RWPE1 (cell line): ENCODE measurements at regions not wholly inside any gene's neighbourhood (a gene's known extent, or its start where the extent isn't known, plus 50 kb on each side); places are given as distances from the start of the nearest gene placed in this dataset.

Source experiments
- CTCF ChIA-PET: fragments of 350-600 bp; sonication (Branson Sonifier 250); formaldehyde crosslinking; extraction: SDS; loops from one replicate; lab custom pipeline; 2021; lab: Yijun Ruan, JAX
- POLR2A ChIA-PET: fragments of 400-600 bp; formaldehyde crosslinking; extraction: SDS; loops from one replicate; lab custom pipeline; 2020; ENCODE audit warnings: antibody characterized with exemption; ENCODE audit not compliant: low non-redundant PET; lab: Yijun Ruan, JAX
- DNase-seq: peaks from one replicate; pipeline ENCODE4 v3.0.0; 2012; ENCODE audit warnings: low spot score
- H3K27ac ChIP-seq: fragments of 450-650 bp; 2 replicates; pipeline ENCODE4 v1.5.1; 2017
- TF ChIP-seq, protein P1 (sequence below): fragments of 450-650 bp; conservative IDR thresholded peaks from 2 replicates; pipeline ENCODE4 v1.5.1; 2017; ENCODE audit warnings: low read depth, mild to moderate bottlenecking

DNA sequence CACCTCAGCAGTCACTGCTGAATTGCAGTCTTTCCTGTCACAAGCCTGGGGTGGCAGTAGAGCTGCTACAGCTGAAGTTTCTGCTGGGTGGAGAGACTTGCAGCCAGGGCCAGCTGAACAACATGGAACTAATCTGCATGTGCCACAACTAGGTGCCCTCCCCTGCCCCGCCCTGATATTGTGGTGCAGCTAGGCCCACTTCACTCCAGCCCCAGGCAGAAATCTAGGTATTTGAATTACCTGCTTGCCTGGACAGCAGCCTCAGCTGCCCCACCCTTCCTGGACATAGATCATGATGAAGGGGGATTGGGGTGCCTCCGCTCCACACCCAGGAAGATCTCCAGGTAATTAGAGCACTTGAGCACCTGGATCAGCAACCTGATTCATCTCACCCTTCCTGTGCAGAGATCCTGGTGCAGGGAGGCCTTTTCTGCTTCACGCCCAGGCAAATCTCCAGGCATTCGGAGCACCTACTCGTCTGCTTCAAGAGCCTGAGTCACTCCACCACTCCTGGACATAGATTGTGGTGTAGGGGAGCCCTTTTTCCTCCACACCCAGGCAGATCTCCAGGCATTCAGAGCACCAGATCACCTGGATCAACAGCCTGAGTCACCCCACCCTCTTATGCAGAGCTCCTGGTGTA, 477.0 kb downstream of the SOX5 start:
- ChIA-PET CTCF (interaction anchor here (0.5 kb wide), 1 partner anchor 1570 kb away, joined by 3 read pairs; no protein-coding TSS in a partner anchor), POLR2A (no interaction called here)
- TF ChIP-seq, protein P1, sequence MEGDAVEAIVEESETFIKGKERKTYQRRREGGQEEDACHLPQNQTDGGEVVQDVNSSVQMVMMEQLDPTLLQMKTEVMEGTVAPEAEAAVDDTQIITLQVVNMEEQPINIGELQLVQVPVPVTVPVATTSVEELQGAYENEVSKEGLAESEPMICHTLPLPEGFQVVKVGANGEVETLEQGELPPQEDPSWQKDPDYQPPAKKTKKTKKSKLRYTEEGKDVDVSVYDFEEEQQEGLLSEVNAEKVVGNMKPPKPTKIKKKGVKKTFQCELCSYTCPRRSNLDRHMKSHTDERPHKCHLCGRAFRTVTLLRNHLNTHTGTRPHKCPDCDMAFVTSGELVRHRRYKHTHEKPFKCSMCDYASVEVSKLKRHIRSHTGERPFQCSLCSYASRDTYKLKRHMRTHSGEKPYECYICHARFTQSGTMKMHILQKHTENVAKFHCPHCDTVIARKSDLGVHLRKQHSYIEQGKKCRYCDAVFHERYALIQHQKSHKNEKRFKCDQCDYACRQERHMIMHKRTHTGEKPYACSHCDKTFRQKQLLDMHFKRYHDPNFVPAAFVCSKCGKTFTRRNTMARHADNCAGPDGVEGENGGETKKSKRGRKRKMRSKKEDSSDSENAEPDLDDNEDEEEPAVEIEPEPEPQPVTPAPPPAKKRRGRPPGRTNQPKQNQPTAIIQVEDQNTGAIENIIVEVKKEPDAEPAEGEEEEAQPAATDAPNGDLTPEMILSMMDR, result no peak
- no peak overlapping the region for H3K27ac ChIP-seq
- peak; percentile 50 for DNase-seq

DNA sequence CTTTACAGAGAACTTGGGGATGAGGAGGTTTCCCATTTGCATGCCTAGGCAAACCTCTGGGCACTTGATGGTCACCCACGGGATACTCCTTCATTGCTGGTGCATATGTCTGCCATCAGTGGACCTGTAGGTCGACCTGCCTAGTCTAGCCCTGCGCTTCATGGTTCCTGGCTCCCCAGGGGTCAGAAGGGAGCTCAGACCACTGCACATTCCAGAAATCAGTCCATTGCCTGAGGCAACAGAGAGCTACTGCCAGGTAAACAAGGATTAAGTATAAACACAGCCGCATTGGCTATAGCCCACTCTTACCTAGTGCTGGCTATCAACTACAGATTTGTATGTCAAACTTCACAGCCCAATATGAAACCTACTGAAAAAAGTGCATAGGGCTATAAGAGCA, 476.4 kb downstream of the SOX5 start:
- CTCF ChIA-PET, result no interaction called here
- POLR2A ChIA-PET, result no interaction called here
- TF ChIP-seq, protein P1, result no peak

DNA sequence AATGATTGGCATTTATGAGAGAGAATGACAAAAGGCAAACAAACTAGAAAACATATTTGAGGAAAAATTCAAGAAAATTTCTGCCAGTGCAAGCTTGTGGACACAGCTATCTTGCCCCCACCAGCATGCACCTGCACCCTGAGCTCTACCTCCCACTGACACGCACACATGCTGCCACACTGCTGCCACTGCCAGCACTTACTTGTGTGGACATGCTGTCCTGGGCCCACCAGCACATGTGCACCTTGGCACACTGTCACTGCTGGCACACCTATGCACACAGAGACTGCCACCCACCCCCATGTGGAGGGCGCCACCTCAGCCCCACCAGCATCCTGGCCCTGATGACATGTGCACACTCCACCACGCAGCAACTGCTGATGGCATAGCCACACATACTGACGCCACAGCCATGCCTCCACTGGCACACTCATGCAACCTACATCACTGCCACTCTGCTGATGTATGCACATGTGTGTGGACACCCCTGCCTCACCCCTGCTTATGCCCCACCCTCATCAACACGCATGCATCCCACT, 475.0 kb downstream of the SOX5 start:
- CTCF ChIA-PET, result no interaction called here
- POLR2A ChIA-PET, result interaction anchor here (0.6 kb wide), 1 partner anchor 148 kb away, joined by 3 read pairs; no protein-coding TSS in a partner anchor
- no peak for DNase-seq
- TF ChIP-seq, protein P1, result no peak
- no peak overlapping the region for H3K27ac ChIP-seq

More for the DNA sequence above, 476.4 kb downstream of the SOX5 start:
- H3K27ac ChIP-seq, result no peak overlapping the region
- DNase-seq, result no peak
